GM19438 (cell line): ENCODE measurements at regions not wholly inside any gene's neighbourhood (a gene's known extent, or its start where the extent isn't known, plus 50 kb on each side); places are given as distances from the start of the nearest gene placed in this dataset.
"Not testable (repeated sequence)": the region's sequence is repeated elsewhere in the genome, so short reads cannot be mapped to it uniquely, and the experiment has no call there.

Source experiments
- ATAC-seq: cut with Tn5 transposase; IDR thresholded peaks from one replicate; pipeline ENCODE4 v1.9.1; 2021; ENCODE audit warnings: low read depth; ENCODE audit not compliant: unreplicated experiment

DNA sequence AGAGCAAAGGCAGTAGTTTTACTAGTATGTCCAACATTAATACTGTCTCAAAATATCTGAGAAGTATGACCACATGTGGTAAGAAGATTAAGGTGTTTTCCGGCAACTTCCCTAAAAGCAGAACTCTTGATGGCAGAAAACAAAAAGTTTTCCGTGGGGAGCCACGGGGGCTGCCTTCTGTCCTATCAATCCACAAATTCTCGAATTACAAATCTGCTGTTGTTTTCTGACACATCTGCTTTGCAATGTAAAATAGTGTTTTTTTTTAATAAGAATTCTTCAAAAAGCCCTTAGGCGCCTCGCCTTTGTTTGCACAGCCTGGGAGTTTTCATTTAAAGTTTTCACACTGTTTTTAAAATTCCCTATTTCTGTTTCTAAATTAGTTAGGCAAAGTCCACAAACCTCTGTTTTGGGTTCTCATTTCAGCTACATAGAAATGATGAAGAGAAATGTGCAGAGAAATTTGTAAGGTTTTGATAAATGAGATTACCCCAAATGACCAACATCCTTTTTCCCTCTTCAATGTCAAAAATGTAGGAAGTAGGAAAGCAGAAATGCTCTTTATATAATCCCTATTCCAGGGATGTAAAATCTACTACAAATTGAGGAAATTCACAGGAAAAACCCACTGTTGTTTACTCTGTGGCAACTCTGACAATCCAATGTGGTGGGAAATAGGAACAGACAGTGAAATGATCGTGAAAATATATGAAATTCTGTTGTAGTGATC is 385.8 kb downstream of the ZEB2 start:
- ATAC-seq = no peak

GRCh38 chr2:144132357-144132756 is 387.6 kb downstream of the ZEB2 start:
- no peak for ATAC-seq

- no peak for ATAC-seq
Measured at GRCh38 chr2:144131042-144131441, 388.9 kb downstream of the ZEB2 start.

DNA sequence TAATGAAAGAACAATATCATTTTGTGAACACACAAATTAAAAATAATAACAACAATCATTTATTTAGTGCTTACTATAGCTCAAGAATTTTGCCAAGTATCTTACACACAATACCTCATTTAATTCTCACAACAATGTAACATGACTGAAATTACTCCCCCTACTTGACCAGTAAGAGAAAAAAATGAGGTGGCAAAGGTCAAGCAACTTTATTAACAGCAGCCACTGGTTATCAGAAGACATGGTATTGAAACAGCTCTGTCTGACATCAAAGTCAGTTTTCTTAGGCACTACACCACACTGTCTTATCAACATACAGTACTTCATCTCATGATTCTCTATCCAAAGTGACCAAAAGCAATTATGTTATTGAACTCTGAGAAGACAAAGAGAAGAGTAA is 389.4 kb downstream of the ZEB2 start:
- no peak for ATAC-seq

DNA sequence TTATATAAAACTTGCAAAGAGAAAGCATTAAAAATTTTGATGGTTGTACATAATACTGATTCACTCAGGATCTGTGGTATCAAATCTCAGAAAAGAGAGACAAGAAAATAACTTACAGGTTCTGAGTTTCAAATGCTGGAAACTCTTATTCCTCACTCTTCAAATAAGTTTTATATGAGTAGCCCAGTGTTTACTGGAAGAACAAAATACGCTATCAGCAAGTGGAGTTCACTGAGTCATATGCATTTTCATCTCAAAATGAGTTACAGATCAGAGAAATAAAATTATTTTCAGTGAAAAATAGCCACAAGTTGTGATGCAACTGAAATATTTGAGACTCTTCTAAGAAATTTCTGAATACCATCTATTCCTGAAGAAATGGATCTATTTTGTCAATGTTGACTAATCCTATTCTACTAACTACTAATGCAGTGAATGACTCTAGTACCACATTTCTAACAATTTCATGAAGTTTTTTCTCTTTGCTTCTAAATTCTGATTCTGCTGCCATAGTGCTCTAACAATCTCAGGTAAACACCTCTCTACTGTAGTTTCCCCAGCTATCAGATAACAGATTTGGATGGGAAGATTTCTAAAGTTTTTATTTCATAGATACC is 391.7 kb downstream of the ZEB2 start:
- no peak for ATAC-seq

DNA sequence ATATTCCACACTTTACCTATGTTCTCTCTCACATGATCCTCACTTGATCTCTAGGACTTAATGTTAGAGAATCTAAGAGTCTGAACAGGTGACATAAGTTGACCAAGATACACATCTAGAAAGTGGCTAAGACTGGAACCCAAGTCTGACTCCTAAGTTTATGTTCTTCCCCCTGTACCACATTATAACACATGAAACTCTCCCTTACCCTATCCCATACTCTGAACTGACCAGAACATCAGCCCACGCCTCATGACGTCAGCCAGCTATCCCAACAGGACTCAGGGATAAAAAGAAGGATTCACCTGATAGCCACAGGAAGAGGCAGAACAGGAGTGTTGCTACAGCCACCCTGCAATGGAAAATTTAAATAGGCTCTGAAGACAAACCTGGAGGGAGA is 392.2 kb downstream of the ZEB2 start:
- no peak for ATAC-seq

DNA sequence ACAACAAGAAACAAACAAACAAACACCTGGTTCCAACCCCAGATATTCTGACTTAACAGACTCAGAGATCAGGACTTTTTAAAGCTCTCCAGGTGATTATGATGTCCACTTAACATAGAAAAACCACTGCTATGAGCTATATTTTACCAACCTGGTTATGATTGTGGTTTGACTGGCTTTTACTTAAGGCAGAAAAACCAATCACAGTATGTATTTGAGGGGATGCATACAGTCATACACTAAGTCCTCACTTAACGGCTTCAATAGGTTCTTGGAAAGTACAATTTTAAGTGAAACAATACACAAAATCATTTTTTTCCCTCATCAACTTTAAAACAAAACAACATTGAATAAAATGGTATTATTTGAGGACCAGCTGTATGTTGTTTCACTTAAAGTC is 393.6 kb downstream of the ZEB2 start:
- no peak for ATAC-seq

- no peak for ATAC-seq
Measured at GRCh38 chr2:144125751-144126150, 394.2 kb downstream of the ZEB2 start.

DNA sequence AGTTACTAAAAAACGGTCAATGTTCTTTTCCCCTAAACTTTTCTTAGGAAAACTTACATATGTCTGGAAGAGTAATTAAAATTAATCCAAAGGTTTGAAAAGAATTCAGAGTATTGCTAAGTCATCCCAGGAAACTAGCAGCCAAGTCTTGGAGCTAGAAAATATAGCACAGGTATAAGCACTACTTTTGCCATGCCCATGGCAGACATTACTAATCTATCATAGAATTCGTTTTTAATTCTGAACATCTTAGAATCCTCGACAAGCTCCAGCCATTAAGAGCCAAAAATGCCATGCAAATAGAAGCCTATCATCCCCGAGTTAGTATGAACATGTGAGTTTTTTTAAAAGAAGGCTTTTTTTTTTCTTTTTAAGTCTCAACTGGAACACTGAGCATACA is 395.0 kb downstream of the ZEB2 start:
- no peak for ATAC-seq

GRCh38 chr2:144120487-144120886 is 399.4 kb downstream of the ZEB2 start:
- ATAC-seq = no peak

DNA sequence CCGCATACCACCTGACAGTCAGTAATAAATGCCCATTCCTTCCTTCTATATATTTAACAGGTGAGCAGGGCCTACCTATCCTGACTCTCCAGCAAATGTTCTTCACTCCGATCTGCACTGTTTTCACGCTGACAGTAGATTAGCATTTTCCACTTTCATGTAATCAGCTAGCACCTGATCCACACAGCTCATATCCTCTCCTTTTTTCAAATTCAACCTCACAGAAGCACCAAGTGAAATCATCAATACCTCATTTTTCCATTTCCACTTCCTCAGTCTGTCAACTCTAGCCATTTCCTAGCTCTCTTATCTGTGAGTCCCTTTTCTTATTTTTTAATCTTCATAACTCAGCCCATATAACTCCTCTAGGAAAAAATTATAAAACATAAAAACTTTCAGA is 402.8 kb downstream of the ZEB2 start:
- no peak for ATAC-seq

DNA sequence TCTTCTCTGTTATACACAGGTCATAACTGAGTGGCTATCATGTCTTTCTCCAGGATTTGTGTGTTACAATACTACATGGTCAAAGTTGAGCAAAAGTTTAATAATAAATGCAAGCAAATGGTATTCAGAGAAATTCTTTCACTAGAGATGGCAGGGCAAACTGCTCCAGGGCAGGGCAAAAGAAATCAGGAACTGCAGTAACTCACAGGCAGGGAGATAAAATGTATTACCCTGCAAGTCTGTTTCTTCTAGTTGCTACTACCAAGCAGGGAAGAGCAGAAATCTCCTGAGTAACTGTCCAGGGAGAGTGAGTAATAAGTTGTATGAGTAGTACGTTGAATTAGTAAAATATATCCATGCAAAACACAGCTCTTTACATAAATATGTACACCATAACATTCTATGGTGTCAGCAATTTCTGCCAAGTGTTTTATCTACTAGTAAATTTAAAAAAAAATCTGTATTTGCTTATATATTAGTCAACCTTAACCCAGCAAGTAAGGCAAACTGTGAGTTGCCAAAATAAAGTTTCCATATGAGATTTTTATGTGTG is 404.1 kb downstream of the ZEB2 start:
- no peak for ATAC-seq

GRCh38 chr2:144114760-144115159 is 405.2 kb downstream of the ZEB2 start:
- ATAC-seq = no peak

- no peak for ATAC-seq
Measured at GRCh38 chr2:144111437-144111836, 408.5 kb downstream of the ZEB2 start.

GRCh38 chr2:144106104-144106503 is 413.8 kb downstream of the ZEB2 start:
- not testable (repeated sequence) for ATAC-seq

DNA sequence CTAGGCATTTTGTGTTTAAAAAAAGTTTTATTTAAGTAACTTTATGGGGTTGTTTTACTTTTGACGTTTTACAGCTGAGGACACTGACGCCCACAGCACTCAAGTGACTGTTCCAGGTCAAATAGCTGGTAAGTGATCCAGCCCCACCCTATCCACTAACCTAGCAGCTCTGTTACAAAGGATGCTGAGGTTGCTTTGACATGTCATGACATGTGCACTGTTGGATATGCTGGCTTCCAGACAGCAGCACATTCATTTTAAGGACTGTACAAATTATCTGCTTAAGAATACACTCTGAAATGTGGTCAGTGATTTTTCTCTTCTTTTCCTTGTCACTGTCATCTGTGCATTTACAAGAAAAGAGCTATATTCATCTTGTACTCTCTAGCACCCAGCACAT is 417.5 kb downstream of the ZEB2 start:
- ATAC-seq = no peak

- no peak for ATAC-seq
Measured at GRCh38 chr2:144099780-144100377, 420.0 kb downstream of the ZEB2 start.

DNA sequence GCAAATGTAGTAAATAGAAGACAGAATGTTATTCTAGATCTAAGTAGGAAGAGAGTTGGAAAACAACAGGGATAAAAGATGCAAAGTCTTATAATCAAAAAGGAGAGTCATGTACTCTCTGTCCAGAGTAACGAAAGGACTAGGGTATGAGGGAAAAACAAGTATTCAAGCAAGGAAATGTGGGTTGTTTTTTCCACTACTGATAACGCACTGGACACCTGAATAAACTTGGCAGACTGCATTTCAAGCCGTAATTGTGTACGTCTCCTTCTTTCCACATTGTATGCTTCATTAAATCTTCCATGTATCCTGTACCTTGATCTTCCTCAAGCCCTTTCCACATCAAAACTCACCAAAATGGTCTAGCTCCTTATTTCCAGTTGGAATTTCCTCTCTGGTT is 420.6 kb downstream of the ZEB2 start:
- no peak for ATAC-seq

DNA sequence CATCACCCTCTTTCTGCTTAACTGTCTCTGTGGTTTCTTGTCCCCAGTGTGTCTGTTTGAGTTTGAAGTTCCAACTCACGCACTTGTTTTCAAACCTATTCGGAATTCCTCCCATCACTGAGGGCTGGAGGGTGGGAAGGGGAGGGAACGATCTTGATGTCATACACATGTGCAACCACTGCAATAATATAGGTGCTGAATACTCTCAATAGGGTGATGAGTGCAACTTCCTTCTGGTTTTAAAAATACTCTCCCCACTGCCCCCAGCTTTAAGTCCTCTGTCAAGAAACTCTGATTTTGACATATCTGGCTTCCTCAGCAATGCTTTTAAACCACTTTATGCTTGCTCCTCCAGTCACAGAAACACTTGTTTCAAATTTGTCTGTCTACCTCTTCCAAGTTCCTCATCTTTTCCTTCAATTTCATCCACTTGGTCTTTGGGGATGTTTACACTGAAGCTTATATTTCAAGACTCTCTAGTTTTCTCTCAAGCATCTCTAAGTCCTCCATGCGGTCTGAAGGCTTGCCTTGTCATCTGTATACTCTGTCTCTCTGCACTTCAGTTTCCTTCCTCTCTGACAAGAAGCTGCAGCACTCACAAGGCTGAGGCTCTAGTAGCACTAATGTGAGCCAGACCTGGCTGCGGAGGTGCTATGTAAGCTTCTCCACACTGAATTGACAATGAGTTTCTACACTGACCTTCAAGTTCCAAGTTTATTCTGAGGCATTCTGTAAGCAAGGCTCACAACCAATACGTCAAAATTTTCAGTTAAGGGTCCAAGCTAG is 422.3 kb downstream of the ZEB2 start:
- ATAC-seq = no peak

- ATAC-seq = no peak
Measured at GRCh38 chr2:144096531-144096930, 423.4 kb downstream of the ZEB2 start.
